ENCODE measurements at regions not wholly inside any gene's neighbourhood (a gene's known extent, or its start where the extent isn't known, plus 50 kb on each side); places are given as distances from the start of the nearest gene placed in this dataset.

- Histone ChIP-seq H3K4me3 (no peak overlapping the region), H3K9me3 (no peaks in the 10 kb centered on the region), H3K27ac (no peak overlapping the region), H3K27me3 (replicated peaks; ENCODE audit: insufficient read depth) (no peaks in the 10 kb centered on the region), H3K36me3 (no peaks in the 10 kb centered on the region), H3K4me1 (ENCODE audit: control insufficient read depth in 1 of 2, low read depth in 2 of 2) (no peaks in the 10 kb centered on the region)
- ATAC-seq (ENCODE audit: insufficient number of reproducible peaks, low FRiP score, low read depth) (no peak), DNase-seq (ENCODE audit: low spot score) (no peak)
- no peak for TF ChIP-seq CTCF (IDR thresholded peaks at IDR 0.05)
Observed at GRCh38 chr1:234737967-234738314, 128.0 kb upstream of the IRF2BP2 start.

GRCh38 chr1:234735916-234736315 is 125.9 kb upstream of the IRF2BP2 start:
- ATAC-seq (ENCODE audit: insufficient number of reproducible peaks, low FRiP score, low read depth), result no peak

GRCh38 chr1:234735476-234735875 is 125.5 kb upstream of the IRF2BP2 start:
- Histone ChIP-seq H3K27ac (no peak overlapping the region), H3K27me3 (replicated peaks; ENCODE audit: insufficient read depth) (no peaks in the 10 kb centered on the region)
- no peak for DNase-seq (ENCODE audit: low spot score)

More at GRCh38 chr1:234735916-234736315, 125.9 kb upstream of the IRF2BP2 start:
- H3K36me3 ChIP-seq, result no peaks in the 10 kb centered on the region
- H3K4me1 ChIP-seq (ENCODE audit: control insufficient read depth in 1 of 2, low read depth in 2 of 2), result peaks cover 0 to 10% of the 10 kb centered on the region in 2 donors
- H3K9me3 ChIP-seq, result no peaks in the 10 kb centered on the region
- DNase-seq (ENCODE audit: low spot score), result no peak
- H3K27me3 ChIP-seq (replicated peaks; ENCODE audit: insufficient read depth), result no peaks in the 10 kb centered on the region
- no peak overlapping the region for H3K27ac ChIP-seq
- no peak for TF ChIP-seq CTCF (IDR thresholded peaks at IDR 0.05)
- H3K4me3 ChIP-seq, result no peak overlapping the region

GRCh38 chr1:234734869-234735268 is 124.9 kb upstream of the IRF2BP2 start:
- H3K4me3 ChIP-seq, result no peak overlapping the region
- H3K27me3 ChIP-seq (replicated peaks; ENCODE audit: insufficient read depth), result no peaks in the 10 kb centered on the region
- no peak overlapping the region for H3K27ac ChIP-seq
- peaks cover 0 to 10% of the 10 kb centered on the region in 2 donors for H3K4me1 ChIP-seq (ENCODE audit: control insufficient read depth in 1 of 2, low read depth in 2 of 2)
- DNase-seq (ENCODE audit: low spot score), result no peak
- no peaks in the 10 kb centered on the region for H3K9me3 ChIP-seq
- H3K36me3 ChIP-seq, result no peaks in the 10 kb centered on the region
- no peak for TF ChIP-seq CTCF (IDR thresholded peaks at IDR 0.05)
- no peak for ATAC-seq (ENCODE audit: insufficient number of reproducible peaks, low FRiP score, low read depth)

More at GRCh38 chr1:234735476-234735875, 125.5 kb upstream of the IRF2BP2 start:
- Histone ChIP-seq H3K4me1 (ENCODE audit: control insufficient read depth in 1 of 2, low read depth in 2 of 2) (peaks cover 0 to 10% of the 10 kb centered on the region in 2 donors), H3K4me3 (no peak overlapping the region), H3K9me3 (no peaks in the 10 kb centered on the region), H3K36me3 (no peaks in the 10 kb centered on the region)
- no peak for ATAC-seq (ENCODE audit: insufficient number of reproducible peaks, low FRiP score, low read depth)
- TF ChIP-seq CTCF (IDR thresholded peaks at IDR 0.05), result no peak

GRCh38 chr1:234734412-234734835 is 124.4 kb upstream of the IRF2BP2 start:
- H3K27ac ChIP-seq, result no peak overlapping the region
- H3K9me3 ChIP-seq, result no peaks in the 10 kb centered on the region
- H3K4me3 ChIP-seq, result no peak overlapping the region
- no peak for ATAC-seq (ENCODE audit: insufficient number of reproducible peaks, low FRiP score, low read depth)
- no peaks in the 10 kb centered on the region for H3K27me3 ChIP-seq (replicated peaks; ENCODE audit: insufficient read depth)
- no peaks in the 10 kb centered on the region for H3K36me3 ChIP-seq
- TF ChIP-seq CTCF (IDR thresholded peaks at IDR 0.05), result no peak
- DNase-seq (ENCODE audit: low spot score), result no peak
- peaks cover 0 to 10% of the 10 kb centered on the region in 2 donors for H3K4me1 ChIP-seq (ENCODE audit: control insufficient read depth in 1 of 2, low read depth in 2 of 2)

All from thoracic aorta (tissue), 2 donors.